Astrocyte of the cerebellum (primary cell): ENCODE measurements at regions not wholly inside any gene's neighbourhood (a gene's known extent, or its start where the extent isn't known, plus 50 kb on each side); places are given as distances from the start of the nearest gene placed in this dataset.

Source experiments
- DNase-seq: peaks from one replicate; pipeline ENCODE4 v3.0.0-alpha.2; 2011; ENCODE audit warnings: low read depth
- H3K4me3 ChIP-seq: 2 replicates; pipeline ENCODE4 v1.5.1; 2011; ENCODE audit warnings: mild to moderate bottlenecking, low read depth, low read length, moderate library complexity
- in situ Hi-C: cut with HindIII; loops from 2 replicates; pipeline ENCODE4 v1.10.0; 2017; ENCODE audit warnings: low sequenced_read_pairs
- TF ChIP-seq, protein P1 (sequence below): IDR thresholded peaks from 2 replicates; pipeline ENCODE4 v1.5.1; 2012; ENCODE audit warnings: low read length, low read depth, moderate library complexity, mild to moderate bottlenecking; ENCODE audit errors: missing control alignments

DNA sequence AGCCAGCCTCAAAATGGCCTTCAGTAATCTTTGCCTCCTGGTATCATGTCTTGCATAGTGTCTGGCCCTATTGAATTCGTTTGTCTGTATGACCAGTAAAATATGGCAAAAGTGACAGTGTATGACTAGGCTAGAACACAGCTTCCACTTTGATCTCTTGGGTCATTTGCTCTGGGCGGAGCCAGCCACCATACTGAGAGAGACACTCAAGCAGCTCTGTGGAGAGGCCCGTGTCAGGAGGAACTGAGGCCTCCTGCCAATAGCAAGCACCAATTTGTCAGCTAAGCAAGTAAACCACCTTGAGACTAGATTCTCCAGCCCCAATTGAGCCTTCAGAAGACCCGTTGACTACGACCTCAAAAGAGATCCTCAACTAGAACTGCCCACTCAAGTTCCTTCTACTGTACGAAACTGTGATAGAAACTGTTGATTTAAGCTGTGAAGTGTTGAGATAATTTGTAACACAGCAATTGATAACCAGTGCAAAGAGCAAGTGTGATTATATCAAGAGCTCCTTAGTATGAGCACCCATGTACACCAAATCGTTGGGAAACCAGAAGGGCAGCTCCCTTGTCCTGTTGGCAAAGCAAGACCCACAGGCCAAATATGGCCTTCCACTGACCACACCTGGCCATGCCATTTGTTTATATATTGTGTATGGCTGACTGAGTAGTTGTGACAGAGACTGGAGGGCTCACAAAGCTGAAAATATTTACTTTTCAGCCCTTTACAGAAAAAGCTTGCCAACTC, 52.7 kb upstream of the SERBP1 start:
- in situ Hi-C loops, result no loop called here
- TF ChIP-seq, protein P1, sequence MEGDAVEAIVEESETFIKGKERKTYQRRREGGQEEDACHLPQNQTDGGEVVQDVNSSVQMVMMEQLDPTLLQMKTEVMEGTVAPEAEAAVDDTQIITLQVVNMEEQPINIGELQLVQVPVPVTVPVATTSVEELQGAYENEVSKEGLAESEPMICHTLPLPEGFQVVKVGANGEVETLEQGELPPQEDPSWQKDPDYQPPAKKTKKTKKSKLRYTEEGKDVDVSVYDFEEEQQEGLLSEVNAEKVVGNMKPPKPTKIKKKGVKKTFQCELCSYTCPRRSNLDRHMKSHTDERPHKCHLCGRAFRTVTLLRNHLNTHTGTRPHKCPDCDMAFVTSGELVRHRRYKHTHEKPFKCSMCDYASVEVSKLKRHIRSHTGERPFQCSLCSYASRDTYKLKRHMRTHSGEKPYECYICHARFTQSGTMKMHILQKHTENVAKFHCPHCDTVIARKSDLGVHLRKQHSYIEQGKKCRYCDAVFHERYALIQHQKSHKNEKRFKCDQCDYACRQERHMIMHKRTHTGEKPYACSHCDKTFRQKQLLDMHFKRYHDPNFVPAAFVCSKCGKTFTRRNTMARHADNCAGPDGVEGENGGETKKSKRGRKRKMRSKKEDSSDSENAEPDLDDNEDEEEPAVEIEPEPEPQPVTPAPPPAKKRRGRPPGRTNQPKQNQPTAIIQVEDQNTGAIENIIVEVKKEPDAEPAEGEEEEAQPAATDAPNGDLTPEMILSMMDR, result no peak
- DNase-seq, result no peak
- H3K4me3 ChIP-seq, result no peak overlapping the region

DNA sequence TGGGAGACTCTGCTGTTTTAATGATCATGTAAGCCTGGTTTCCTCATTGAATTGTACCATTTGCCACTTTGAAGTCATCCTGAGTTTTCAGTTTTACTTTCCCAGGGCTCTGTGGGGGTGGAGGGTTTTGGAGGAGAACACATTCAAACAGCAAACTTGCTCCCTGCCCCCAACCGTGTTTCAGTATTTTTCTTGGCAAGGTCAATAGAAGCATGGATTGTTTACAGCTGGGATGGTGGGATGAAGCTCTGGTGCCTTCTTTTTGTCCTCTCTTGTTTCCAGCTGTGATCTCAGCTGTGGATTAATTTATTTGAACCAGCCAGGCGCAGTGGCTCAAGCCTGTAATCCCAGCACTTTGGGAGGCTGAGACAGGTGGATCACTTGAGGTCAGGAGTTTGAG, 54.3 kb upstream of the SERBP1 start:
- TF ChIP-seq, protein P1, result no peak
- in situ Hi-C loops, result no loop called here
- no peak overlapping the region for H3K4me3 ChIP-seq
- DNase-seq, result peak; percentile 20

DNA sequence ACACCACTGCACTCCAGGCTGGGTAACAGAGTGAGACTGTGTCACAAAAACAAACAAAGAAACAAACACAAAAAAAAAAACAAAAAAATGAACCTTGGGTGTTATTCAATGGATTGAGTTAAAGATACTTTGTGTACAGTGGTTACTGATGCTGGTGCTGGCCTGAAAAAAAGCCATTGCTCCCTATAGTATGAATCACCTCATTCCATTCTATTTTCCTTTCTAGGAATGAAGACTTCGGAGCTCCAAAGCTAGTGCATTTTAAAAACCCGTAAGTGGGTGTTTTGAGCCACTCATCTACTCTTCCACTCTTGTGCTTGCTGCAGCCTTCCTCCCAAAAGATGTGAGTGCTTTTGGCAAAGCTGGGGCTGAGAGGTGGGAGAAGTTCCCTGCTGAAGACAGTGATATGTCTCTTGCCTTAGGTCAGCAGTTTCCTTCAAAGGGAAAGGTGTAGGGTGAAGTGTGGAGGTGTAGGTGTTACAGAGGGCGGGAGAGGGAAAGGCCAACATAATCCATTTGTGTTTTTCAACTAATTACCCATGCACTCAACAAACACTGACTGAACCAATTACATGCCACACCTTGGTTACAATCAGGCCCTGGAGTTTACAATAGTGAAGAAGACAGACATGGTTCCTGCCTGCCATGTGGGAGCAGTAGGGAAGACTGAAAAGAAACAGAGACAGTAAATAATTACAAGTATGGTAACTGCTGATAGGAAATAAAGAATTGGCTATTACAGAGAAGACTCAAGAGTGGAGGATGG, 55.0 kb upstream of the SERBP1 start:
- no peak overlapping the region for H3K4me3 ChIP-seq
- TF ChIP-seq, protein P1, result no peak
- DNase-seq, result no peak
- in situ Hi-C loops, result no loop called here

DNA sequence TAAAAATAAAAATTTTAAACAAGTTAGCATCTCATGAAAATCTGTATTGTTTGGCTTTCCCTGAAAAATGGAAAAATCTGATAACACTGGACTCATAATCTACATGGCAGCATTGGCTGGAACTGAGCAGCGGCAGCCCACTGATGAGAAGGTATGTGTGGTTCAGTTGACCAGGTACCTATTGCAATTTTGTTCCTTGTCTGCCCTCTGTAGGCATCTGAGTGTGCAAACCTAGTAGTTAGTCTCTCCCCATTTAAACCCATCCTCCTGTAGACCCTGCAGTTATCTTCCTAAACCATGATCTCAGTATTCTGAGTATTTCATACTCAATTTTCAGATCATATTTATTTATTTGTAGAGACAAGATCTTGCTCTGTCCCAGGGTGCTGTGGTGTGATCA, 59.4 kb upstream of the SERBP1 start:
- in situ Hi-C loops, result no loop called here
- no peak for DNase-seq
- TF ChIP-seq, protein P1, result peak; percentile 36
- H3K4me3 ChIP-seq, result no peak overlapping the region

DNA sequence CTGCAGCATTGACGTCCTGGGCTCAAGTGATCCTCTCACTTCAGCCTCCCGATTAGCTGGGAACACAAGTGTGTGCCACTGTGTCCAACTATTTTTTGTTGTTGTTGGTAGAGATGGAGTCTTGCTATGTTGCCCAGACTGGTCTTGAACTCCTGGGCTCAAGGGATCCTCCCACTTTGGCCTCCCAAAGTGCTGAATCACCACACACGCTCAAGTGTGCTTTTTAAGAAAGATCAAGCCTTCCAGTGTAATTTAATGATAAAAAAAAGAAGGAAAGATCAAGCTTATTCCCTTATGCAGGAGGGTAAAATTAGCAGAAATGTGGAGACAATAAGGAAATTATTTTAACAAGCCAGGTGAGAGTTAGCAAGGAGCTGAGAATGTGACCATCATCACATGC, 61.1 kb upstream of the SERBP1 start:
- DNase-seq, result no peak
- in situ Hi-C loops, result no loop called here
- TF ChIP-seq, protein P1, result no peak
- H3K4me3 ChIP-seq, result no peak overlapping the region

DNA sequence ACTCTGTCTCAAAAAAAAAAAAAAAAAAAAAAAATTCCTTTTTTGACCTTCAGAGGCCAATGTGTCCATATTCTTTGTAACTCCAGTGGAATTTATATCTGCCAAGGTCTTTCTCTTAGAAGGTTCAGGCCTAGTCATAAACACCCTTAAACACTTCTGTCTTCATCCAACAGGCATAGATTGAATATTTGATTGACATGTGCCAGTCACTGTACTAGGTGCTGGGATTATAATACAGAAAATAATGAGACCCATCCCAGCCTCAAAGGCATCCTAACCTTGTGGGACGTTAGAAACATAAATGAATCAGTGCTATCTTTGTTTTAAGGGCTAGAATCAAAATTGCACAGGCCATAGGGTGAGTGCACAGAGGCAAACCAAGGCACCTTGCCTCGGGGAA, 62.9 kb upstream of the SERBP1 start:
- no peak for DNase-seq
- no peak overlapping the region for H3K4me3 ChIP-seq
- TF ChIP-seq, protein P1, result no peak
- in situ Hi-C loops, result no loop called here
